Stimulated activated CD4-positive, alpha-beta T cell treated with anti-CD3 and anti-CD28 coated beads, TNF-alpha, amount 100 ng/mL, for 24 hours (primary cell): ENCODE measurements at regions not wholly inside any gene's neighbourhood (a gene's known extent, or its start where the extent isn't known, plus 50 kb on each side); places are given as distances from the start of the nearest gene placed in this dataset.
"Not testable (repeated sequence)": the region's sequence is repeated elsewhere in the genome, so short reads cannot be mapped to it uniquely, and the experiment has no call there.

Experiments used
- DNase-seq, 3 experiments: peaks; one replicate each; pipeline ENCODE4 v3.0.0-alpha.2; 2020; ENCODE audit warnings: low read depth in 3 of 3

DNA sequence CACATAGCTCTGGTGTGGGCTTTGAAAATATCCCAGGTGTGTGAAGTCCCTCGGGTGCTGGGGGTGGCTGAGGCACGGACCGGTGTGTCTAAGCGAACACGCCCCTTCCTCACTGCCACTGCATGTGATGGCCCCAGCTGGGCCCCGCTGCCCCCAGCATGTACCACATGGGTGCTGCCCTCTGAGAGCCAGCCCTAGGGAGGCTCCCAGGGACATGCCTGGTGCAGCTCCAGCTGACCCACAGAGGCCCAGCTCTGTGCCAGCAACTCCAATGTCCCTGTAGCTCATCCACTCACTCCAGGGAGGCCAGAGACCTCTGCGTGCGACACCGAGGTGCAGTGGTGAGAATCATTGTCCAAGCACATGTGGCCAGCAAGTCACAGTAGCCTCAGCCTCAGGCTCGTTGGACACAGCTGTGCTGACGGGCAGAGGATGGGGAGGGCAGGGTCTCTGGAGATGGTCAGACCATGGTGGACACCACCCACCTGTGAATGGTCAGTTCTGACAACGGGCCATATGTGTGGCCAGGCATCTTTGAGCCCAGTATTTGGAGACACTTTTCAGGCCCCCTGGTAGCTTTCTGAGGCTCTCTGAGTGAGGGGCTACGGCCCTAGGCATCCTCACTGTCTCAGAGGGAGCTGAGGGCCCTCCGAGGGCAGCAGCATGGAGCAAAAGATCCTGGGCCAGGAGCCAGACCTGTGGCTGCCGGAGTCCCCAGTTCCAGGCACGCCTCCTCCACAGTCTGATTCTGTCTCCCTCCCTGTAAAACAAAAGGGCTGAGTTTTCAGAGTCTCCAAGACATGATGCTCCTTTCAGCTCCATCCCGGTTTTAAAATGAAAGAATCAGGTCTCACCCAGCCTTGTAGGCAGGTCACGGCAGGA, 220.7 kb downstream of the NDUFA10 start:
- DNase-seq, result no peak

DNA sequence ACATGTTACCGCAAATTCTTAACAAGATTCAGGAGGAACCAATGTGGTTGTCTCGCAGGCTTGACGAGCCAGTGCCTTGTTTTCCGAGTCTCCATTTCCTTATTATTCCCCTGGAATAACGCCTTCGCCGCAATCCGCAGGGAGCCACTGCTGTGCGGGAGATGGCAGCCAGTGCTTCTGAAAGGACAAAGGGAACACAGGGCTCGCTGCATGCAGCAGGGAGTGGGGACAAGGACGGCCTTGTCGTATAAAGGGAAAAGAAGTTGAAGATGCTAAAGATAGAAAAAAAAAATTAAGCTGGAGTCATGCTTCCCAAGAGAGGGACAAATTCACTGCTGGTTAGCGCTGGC, 221.4 kb downstream of the NDUFA10 start:
- DNase-seq, result no peak

DNA sequence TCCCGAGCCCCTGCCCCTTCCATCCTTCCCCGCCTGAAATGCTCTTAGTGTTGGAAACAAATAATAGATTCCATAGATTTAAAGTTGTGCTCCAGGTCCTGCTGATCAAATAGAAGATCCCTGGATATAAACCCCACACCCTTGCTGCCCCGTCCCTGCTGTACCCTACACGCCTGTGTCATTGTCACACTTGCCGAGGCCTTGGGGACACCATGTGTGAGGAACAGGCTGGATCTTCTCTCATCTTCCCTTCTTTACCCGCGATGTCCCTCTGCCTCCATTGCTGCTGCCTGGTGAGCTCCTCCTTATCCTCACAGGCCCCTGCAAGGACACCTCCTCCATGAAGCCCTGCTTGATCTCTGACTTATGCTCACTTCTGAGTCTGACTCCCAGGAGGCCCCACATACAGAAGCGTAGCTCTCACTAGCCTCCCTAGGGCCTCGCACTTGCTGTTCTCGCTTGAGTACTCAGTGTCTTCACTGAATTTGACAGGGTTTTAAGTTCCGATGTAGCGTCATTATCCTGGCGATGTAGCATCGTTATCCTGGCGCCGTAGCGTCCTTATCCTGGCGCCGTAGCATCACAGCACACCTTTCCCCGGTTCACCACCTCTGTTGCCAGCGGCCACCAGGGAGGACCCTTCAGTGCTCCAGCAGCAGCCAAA, 221.9 kb downstream of the NDUFA10 start:
- DNase-seq, result no peak

DNA sequence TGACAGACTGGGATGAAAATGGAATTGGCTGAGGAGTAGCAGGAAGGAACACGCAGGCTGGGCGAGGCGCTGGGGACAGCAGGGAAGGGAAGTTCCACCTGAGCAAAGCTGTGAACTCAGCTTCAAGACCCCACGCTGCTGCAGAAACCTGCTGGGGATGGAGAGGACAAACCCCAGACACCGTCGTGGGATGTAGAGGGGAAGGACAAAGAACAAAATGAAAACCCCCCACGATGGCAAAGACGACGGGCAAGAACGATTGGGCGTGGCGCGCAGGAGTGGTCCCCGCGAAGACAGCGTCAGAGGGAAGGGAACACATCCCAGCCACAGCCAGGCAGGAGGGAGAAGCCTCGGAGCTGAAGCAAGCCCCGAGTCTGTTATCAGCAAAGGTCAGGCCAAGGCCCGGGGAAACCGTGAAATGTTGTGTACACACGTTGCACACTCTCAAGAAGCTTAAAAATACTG, 222.9 kb downstream of the NDUFA10 start:
- DNase-seq, result no peak

- DNase-seq, result no peak
These were observed 223.5 kb downstream of the NDUFA10 start for GRCh38 chr2:239801404-239802184.

GRCh38 chr2:239800785-239801386, 224.3 kb downstream of the NDUFA10 start:
- DNase-seq, result no peak

GRCh38 chr2:239797316-239797715, 227.8 kb downstream of the NDUFA10 start:
- DNase-seq, result no peak

DNA sequence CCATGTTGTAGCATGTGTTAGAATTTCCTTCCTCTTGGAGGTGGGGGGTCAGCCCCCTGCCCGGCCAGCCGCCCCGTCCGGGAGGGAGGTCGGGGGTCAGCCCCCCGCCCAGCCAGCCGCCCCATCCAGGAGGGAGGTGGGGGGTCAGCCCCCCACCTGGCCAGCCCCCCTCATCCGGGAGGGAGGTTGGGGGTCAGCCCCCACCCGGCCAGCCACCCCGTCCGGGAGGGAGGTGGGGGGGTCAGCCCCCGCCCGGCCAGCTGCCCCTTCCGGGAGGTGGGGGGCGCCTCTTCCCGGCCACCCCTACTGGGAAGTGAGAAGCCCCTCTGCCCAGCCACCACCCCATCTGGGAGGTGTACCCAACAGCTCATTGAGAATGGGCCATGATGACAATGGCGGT, 229.4 kb downstream of the NDUFA10 start:
- not testable (repeated sequence) for DNase-seq

- no peak for DNase-seq
These were observed 231.3 kb downstream of the NDUFA10 start for GRCh38 chr2:239793836-239794235.

- no peak for DNase-seq
These were observed 232.1 kb downstream of the NDUFA10 start for GRCh38 chr2:239793086-239793485.

DNA sequence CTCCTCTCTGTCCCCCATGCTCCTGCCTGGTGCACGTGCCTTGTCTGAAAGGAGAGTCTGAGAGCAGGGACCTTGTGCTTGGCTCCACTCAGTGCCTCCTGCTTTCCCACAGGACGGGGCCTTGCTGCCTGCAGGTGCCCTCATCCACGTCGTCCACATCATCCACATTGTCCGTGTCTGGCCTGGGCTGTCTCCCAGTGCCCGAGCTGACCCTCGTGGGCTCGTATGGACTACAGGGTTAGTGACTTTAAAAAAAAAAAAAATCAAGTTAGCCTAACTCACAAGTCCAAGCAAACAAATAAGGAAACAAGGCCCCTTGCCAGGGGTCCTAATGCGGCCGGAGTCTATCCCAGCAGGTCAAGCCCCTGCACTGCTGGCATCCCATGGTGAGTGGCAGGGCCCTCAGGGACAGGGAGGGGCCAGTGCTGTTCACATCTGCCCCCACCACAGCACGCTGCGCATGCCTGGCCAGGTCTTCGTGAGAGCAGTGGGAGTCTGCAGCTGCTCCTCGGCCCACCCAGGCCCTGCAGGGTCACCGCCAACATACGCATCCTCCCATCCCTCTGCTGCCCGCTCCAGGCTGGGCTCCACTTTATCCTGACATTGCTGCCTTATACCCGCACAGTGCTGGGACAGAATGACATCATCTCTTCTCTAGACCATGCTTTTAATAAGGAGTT, 232.6 kb downstream of the NDUFA10 start:
- no peak for DNase-seq

DNA sequence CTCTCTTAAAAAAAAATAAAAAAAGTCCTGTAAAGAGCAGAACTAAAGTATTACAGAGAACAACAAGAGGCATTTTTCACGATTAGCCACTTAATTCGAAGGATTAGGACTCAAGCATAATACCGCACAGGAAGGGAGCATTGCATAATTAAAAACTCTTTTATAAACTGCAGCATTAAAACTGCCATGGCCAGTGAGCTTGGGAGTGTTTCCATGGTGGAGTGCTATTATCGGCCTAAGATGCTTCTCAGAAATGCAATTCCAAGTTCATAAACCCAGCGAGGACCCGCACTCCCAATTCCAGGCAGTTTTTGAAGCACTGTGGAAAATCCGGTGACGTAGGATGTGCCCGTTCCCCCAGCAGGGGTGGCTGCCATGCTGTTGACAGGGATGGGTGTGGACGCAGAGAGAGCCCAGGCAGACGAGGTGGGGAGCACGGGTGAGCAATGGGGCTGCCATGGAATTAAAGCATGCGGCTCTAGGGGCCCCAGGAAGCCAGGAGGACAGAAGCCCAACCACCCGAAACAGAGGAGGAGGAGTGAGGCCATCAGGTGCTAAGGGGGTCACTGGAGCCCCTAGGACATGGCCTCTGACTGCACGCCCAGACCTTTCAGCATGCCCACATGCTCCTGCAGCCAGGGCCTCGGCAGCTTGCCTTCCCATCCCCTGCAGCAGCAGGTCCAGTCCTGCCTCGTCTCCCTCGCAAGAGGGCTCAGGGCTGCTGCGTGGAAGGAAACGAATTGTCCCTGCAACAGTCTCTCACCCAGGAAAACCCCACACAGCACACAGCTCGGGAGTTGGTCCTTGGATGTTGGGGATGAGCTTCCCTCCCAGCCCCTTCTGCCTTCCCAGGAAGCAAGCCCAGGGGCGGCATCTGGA, 233.4 kb downstream of the NDUFA10 start:
- DNase-seq, result no peak

DNA sequence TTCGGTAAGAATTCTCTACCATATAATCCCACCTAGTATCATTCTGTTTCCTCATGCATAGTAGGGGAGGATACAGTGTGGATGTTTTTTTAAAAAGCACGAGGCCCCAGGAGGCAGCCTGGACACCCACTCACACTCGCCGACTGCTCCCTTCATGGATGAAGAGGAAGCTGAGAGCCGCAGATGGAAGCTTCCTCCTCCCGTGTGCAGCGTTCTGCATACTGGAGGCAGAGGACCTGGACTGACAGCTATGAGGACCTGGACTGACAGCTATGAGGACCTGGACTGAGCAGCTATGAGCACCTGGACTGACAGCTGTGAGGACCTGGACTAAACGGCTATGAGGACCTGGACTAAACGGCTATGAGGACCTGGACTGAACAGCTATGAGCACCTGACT, 234.4 kb downstream of the NDUFA10 start:
- no peak for DNase-seq

DNA sequence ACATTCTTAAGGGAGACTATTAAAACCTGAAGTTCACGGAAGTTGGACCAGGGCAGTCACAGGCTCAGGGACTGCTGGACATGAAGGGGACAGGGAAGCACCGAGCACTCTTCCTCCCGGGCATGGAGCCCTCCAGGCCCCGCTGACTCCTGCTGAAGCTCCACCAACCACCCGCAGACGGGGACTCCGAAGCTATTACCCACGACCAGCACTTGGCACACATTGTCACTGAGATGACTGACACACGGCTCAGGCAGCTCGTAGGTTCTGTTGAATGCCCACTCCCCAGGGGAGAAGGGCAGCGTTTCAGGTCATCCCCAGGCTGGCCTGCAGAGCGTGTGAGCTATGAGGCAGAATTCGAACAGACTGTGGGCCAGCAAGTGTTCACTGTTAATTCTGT, 234.8 kb downstream of the NDUFA10 start:
- DNase-seq, result no peak

DNA sequence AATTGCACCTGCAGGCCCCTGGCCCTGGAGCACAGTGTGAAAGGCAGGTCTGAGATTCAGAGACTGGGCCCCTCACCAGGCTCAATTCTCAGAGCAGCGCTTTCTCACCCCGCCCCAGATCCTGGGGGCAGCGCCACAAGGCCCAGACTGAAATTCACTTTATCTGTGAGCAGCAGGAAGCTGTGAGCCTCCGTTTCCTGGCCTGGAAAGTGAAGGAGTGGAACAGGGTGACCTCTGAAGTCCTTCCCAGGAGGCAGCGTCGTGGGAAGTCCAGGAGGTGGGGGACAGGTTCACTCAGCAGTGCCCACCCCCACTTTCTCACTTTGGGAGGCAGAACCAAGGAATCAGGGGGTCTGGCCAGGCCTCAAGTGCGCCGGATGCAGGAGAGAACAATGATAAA, 235.4 kb downstream of the NDUFA10 start:
- DNase-seq, result no peak

- DNase-seq, result no peak
These were observed 236.5 kb downstream of the NDUFA10 start for GRCh38 chr2:239788576-239789098.

DNA sequence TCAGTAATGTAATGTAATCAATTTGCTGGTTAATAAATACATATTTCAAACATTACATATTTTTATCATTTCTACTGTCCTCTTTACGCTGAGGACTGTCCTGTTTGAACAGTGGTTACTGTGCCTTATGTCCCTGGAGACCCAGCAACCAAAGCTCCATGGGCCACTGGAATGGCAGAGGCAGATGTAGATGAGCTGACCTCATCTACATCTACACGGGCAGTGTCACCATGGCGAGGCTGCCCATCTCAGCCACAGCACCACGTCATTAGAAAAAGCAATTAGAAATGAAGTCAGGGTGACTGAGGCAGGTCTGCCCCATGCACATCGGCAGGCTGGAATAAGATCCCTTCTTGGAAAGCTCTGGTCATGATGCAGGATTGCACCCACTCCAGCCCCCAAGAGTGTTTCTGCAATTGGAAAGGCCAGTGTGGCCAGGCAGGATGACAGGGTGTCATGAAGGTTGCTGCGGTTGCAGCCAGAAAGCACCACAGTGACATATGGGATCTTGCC, 237.5 kb downstream of the NDUFA10 start:
- DNase-seq, result no peak

DNA sequence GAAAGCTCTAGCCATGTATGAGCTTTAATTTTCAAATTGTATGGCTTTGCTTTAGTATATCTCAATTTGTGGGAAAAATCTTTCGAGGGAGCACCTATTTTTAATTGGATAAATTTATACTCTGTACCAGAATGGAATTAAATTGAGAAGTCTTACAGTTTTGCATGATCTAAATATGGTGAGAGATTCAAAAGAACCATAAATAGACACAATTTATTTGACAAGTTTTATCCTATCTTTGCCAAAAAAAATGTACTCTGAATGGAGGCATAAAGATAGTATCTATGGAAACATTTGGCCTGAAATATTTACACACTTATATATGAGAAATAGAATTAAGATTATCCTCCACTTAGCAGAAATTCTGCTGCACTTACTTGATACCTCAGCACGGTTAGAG, 238.4 kb downstream of the NDUFA10 start:
- DNase-seq, result no peak

- DNase-seq, result no peak
These were observed 243.7 kb downstream of the NDUFA10 start for GRCh38 chr2:239781454-239781853.
